Urothelium cell line (cell line): ENCODE measurements at regions not wholly inside any gene's neighbourhood (a gene's known extent, or its start where the extent isn't known, plus 50 kb on each side); places are given as distances from the start of the nearest gene placed in this dataset.
"Not testable (repeated sequence)": the region's sequence is repeated elsewhere in the genome, so short reads cannot be mapped to it uniquely, and the experiment has no call there.

Experiments used
- DNase-seq: peaks from one replicate; pipeline ENCODE4 v3.0.0; 2011; ENCODE audit warnings: low spot score, mixed read lengths
- FAIRE-seq: peaks from 2 replicates; lab custom pipeline; 2011; peaks lifted over from hg19 to GRCh38; lab: Jason Lieb, UNC

DNA sequence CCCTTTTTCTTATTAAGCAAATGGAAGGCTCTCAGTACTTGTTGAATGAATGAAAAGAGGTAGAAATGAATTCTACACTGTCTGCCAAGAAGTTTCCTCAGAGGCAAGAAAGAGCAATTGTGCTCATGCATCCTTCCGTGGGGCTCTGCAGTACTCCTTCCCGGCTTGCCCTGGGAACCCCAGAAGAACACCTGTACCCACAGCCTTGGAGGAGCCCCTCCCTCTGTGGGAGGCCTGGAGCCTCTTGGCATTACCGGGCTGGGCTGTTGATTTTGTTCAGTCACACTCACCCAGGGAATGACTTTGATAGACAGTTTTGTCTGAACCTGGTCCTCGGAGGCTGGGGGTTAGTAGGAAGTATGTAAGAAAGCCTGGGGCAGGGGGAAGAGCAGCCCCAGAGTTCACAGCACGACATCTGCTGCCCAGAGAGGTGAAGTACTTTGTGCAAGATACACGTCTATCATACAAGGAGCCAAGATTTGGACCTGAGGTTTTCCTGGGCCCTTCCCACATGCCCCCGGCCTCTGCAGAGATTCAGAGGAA lies 134.8 kb upstream of the GDF10 start:
- DNase-seq, result no peak

DNA sequence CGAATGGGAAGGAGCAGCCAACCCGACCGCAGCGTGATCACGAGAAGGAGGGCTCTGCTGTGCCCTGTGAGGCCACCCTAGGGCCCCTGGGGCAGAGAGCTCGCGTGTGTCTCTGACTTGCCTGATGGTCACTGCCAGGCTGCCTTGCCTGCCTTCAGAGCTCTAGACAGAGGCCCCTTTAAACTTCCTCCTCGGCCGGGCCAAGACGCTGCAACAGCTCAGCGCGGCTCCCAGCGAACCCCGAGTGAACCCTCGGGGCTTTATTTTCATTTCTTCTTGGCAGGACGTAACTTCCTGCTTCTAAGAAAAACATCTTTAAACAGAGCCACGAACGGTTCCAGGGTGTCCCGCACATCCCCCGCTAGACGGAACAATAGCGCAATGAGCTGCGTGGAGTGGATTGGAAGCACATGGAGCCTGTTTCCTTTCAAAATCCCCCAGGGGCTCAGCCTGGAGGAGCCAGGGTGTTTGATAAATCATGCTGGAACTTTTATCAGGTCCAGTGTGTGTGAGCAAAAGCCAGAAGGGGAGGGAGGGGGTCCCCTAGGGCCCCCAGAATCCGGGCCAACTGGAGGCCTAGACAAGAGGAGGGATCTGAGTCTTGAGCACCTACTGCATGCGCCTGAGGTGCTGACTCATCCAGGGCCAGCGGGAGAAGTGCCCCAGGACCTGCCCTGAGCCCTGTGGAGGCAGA lies 134.1 kb upstream of the GDF10 start:
- FAIRE-seq, result no peak
- DNase-seq, result no peak

More for the DNA sequence above, 134.8 kb upstream of the GDF10 start:
- no peak for FAIRE-seq

DNA sequence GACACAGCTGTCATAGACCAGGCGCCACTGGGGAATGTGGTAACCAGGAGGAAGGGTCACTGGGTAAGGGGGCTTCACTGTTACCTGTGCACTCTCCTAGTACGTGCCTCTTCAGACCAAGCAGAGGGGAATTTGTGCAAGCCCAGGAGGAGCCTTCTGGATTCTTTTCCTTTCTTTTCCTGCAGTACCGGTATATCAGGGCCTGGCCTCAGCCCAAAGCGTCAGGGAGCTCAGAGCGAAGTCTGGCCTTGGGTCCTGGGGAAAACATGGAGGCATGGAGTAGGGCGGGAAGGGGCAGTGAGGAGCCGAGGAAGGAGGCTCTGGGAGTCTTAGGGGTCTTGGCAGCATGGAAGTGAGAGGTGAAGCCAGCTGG lies 133.6 kb upstream of the GDF10 start:
- FAIRE-seq, result no peak

DNA sequence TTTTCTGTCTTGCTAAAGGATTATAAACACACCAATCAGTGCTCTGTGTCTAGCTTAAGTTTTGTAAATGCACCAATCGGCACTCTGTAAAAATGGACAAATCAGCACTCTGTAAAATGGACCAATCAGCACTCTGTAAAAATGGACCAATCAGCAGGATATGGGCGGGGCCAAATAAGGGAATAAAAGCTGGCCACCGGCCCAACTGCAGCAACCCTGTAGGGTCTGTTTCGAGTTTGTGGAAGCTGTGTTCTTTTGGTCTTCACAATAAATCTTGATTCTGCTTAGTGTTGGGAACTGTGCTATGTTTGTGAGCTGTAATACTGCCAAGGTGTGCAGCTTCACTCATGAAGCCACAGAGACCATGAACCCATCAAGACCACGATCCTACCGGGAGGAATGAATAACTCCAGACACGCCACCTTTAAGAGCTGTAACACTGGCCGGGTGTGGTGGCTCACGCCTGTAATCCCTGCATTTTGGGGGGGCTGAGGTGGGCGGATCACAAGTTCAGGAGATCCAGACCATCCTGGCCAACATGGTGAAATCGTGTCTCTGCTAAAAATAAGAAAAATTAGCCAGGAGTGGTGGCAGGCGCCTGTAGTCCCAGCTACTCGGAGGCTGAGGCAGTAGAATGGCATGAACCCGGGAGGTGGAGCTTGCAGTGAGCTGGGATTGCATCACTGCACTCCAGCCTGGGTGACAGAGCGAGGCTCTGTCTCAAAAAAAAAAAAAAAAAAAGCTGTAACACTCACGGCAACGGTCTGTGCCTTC lies 133.0 kb upstream of the GDF10 start:
- DNase-seq, FAIRE-seq: not testable (repeated sequence)

More for the DNA sequence above, 133.6 kb upstream of the GDF10 start:
- no peak for DNase-seq

DNA sequence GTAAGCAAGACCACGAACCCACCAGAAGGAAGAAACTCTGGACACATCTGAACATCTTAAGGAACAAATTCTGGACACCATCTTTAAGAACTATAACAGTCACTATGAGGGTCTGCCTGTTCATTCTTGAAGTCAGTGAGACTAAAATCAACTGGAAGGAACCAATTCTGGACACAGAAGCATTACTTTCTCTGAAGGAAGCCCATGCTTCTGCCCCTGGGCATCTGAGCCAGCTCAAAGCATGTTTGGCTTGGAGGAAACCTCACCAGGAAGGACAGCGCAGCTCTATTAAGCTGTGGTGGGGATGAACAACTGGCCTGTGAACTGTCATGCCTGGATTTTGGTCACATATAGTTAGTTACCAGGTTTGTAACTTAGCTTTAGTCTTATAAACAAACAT lies 132.4 kb upstream of the GDF10 start:
- DNase-seq, result no peak

DNA sequence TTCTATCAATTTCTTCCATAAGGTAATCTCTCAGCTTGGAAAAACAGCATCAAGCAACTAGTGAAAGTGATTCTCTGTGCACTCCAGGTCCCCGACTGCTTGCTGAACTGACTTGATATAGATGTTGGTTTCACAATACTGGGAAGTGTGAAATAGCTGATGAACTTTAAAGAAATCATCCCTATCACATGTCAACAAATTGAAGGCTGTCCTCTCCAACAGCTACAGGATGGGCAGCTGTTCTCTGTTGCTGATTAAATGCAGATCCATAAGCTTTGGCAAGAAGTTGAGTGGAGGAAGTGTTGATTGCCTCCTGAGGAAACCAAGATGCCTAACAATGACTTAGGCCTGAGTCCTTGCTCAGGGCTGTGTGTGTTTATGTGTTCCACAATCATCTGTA lies 130.4 kb upstream of the GDF10 start:
- FAIRE-seq (no peak), DNase-seq (no peak)

More for the DNA sequence above, 132.4 kb upstream of the GDF10 start:
- FAIRE-seq, result no peak

DNA sequence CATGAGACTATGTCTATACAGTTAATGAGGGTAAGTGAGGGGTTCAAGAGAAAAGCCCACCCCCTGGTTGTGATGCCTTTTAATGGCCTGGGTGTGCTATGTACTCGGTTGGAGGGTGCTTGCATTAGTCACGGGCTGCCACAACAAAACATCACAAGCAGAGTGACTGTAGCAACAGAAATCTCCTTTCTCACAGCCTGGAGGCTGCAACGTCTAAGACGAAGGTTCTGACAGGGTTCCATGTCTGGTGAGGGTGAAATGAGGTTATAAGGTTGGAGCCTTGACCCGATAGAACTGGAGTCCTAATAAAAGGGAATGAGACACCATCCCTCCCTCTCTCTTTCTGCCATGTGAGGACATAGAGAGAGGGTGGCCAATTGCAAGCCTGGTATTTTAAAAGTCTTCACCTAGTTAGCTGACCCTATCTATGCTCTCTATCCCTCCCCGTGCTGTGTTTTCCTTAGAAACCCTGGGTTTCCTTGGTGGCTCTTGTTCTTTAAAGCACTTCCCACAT lies 126.0 kb upstream of the GDF10 start:
- DNase-seq (no peak), FAIRE-seq (no peak)

DNA sequence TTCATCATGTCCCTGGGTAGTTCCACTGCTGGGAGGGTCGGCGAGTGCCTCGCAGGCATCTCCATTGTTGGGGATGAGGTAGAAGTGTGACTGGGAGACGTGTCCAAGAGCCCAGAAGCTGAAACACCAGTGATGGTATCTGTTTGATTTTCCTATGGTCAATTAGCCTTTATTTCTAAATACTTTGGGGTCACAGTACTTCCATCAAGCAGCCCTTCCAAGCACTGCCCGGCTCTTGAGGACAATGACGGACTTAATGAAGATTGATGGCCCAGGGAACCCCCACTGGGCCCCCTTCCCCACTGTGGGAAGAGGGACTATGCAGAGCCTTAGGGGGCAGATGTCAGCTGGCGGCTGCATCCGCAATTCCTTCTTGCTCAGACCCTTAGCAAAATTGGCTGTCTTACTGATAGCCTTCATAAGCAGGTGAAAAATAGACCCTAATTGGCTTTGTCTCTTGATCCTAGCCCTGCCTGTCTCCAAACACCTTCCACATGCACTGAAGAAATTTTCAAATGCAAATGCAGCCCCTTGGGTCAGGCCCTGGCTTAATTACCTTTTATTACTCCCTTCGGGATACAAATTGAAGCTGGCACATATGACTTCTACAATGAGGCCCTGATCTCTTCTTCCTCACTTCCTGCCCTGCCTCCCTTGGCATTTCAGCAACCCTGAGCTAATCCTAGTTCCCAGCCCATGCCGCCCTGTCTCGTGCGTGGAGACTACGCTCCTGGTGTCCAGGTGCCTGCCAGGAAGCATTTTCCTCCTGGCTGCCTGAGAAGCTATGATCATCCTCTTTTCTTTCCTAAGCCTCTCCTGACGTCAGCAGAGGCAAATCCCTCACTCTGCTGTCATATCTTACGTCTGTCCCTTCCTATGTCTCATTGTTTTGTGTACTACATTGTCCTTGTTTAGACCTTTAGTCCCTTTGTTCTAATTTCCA lies 124.5 kb upstream of the GDF10 start:
- no peak for FAIRE-seq
- DNase-seq, result no peak

DNA sequence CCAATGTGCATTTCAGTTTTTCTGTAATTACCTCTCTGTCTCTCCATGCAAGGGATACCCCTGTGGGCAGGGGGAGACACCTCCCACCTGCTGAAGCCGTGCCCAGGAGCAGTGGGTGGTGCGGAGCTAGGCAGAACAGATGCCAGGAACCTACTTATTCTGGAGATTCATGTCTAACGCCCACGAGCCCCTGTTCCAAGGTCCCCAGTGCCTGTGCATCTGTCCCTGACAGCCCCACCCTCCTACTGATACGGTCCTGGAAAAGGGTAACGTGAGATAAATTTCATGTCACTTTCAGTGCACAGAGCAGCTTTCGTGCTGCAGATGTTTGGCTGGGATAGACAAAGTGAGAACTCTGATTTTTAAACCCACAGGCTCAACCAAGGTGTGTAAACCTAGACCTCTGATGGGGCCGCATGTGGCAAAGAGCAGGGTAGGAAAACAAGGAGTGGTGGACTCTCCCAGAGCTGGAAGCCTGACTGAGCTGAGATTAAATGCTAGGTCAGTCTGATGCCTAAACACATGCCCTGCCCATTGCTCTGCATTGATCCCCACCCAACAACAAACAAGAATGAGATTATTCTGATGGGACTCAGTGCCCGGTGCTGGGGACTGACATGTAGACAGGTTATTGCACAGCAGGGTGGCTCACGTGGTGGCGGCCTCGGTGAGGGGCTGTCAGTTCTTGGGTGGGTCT lies 123.6 kb upstream of the GDF10 start:
- FAIRE-seq (no peak), DNase-seq (no peak)

DNA sequence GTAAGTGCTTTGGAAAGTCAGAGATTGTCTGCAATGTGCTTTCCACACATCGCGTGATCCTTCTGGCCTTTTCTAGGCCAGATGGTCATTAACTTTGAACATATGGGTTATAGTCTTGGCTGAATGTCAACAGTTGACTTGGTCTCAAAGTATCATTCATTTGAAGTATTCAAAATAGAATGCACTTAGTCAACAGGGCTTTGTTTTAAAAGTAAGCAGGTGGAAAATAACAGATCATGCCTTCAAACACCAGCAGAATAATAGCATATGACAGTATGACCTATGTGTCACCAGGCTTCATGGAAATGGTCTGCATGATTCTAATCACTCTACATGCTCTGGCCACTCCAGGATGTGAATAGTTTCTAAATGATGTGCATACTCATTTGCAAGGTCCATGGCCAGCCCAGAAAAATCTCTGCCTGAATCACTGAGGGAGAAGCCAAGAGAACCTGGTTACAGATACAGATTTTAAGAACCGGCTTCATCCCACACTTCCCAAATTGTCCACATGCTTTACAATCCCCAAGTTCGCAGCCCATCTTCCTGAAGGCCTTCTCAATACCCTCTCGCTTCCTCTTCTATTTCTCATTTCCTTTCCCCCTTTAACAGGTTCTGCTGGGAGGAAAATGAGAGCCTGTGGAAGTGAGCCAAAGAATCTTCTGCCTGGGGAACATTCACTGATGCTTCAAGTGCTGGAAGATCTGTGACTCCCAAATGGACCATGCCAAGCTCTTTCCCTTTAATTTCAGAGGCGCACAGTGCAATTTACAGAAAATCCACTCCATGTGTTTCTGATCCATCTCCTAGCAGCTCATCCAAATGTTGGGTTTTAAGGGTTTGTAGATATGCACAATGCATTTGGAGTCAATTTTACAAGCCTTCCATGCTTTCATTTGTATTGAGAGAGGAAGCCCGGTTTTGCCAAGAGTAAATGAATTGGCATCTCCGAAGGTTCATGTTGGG lies 122.8 kb upstream of the GDF10 start:
- FAIRE-seq (no peak), DNase-seq (no peak)

DNA sequence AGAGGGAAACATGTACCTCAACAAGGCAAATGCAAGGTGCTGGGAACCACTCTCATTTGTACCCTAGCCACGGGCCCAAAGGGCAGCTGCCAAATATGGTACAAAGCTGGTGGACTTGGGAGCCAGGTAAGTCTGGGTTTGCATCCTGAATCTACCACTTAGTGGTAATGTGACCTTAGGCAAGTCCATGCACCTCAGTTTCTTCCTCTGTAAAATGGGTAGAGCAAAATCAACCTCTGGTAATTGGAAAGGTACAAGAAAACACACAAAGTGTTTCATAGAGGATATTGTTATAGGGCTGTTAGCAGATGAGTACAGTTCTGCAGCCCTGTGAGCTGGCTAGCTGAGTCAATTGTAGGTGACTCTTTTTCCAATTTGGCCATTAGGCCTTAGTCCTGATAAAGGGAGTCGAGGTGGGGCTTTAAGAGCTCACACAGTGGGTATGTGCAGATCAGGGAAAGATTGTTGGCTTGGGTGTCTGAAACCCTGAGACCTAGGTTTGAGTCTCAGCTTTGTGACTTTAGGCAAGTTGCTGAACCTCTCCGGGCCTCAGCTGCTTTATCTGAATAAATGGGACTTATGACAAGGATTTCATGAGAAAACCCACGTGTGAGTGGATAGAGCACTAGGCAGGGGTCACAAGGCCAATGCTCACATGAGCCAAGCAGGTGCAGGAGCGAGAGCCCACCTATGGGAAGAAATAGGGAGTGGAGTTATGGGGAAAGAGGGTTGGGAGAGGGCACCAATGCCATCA lies 121.3 kb upstream of the GDF10 start:
- FAIRE-seq (no peak), DNase-seq (no peak)

DNA sequence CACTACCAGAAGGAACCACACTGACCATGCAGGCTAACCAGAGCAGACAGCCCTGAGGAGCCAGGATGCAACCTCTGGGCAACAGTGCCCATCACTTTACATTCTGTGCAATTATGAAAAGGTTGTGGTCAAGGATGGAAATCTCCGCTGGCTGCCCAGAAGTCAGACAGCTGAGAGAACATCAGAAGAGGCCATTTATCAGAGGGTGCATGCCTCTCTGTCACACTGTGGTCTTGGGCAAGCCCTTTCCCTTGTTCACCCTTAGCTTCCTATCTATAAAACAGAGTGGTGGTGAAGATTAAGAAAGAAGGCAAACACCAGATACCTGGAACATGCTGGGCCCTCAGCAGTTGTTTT lies 120.7 kb upstream of the GDF10 start:
- no peak for FAIRE-seq
- DNase-seq, result no peak

DNA sequence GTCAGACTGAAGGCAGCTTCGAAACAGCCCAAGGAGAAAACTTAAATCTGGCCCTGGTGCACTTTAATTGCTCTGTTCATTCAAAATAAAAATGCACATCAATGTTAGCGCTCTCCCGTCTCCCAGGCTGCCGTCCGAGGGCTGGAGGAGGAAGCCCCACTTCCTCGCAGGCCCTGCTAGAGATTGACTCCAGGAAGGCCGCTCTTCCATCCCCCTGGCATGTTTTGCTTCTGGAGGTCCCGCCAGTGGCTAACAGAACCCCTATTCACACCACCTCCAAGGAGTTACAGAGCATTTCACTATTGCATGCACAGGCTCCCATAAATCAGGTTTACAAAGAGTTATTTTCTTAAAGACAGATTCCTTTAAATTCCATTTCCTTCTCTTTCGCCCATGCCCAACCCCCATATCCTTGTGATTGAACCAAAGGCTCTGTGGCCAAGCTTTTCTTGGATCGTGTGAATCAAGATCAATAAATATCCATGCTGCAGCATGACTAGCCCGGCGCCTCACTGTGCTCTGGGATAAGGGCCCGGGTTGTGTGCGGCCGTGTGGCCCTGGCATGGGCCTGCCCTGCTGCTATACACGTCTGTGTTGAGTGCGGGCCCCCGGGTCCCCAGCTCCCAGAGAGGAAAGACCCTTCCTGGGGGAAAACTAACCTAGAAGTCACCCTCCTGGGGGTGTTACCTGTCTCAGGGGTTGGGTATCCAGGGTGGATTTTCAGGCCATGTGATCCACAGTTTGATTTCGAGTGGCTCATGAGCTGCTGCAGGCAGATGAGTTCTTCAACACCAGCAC lies 118.7 kb upstream of the GDF10 start:
- DNase-seq, result no peak
- no peak for FAIRE-seq

DNA sequence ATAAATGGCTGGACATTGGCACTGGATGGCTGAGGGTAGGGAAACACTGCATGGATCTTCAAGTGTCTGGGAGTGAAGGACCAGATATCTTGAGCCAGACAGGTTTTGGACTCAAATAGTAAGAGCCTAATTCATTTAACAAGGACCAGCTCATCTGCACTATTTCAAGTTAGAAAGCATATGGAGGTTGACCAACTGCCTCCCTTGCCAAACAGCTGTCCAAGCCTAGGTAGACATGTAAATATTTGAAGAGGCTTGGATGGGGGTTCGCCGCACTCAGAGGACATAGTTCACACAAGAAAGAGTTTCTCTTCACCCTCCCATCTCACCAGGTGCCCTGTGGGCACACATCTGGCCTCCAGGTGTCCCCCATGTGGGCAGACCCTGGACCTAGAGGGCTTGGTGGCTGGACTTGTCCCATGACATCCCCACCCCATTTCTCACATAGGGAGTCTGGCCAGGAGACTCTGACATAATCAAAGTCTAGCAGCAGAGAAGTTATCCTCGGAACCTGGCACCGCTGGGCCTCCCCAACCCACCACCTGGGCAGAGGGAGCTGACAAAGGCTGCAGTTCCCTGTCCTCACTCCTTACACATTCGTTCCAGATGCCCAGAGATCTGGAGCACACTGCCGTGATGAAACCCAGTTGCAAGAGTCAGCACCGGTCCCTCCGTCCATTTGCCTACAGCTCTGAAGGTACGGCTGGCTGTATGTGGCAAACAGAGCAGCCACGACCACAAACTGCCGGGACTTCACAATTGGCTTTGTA lies 116.9 kb upstream of the GDF10 start:
- DNase-seq (no peak), FAIRE-seq (no peak)

DNA sequence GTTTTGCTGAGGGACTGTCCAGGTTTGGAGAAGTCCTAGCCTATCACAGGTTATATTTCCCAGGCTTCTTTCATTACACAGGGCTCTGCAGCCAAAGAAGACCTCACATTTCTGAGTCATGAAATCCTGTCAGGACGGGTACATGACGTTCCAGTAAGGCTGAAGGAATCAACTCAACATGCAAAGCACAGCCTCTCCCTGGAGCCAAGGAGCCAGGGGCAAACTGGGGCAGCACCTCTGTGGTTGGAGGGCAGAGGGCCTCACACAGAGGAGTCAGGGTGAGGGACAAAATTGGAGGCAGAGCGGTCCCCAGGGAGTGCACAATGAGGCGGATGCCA lies 116.3 kb upstream of the GDF10 start:
- FAIRE-seq (no peak), DNase-seq (no peak)

DNA sequence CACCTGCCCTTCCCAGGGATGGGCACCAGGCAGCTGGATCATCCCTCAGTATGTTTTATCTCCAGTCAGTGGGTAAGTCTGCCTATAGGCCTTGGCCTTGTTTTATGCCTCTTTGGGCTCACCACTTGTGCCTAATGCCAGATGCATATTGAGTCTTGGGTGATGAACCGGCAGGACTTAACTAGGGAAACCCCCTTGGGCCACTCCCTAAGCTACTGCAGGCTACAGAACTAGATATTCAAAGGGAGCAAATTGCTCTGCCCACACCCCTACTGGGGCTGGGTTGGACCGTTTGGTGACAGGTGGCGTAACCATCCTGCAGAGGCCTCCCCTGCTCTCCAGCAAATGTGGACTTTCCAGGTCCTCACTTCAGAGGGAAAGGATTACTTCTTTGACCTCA lies 115.7 kb upstream of the GDF10 start:
- FAIRE-seq (no peak), DNase-seq (no peak)

DNA sequence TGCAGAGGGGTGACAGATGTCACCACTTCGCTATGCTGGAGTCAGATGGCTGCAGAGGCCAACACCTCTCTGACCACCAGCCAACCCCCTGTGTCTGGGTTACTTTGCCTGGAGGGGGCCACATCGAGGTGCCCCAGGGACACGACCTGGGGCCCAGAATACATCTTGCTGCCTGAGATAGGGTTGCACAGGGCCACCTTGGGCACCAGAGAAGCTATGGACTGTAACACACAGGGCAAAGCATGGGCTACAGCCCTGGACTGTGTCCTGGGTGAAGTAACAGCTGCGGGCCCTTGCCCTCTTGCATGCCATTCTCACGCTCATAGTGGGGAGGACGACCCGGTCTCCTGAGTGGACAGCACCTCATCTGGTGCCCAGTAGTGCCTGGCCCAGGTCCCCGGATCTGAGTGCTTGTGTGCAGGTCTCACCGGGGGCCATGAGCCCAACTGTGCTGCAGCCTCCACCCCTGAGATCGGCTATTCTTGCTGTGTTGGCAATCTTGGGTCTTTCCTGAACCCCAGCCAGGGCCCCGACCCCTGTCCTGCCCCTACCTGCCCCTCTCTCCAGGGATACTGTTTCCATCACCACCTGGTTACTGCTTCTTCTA lies 115.2 kb upstream of the GDF10 start:
- DNase-seq (no peak), FAIRE-seq (no peak)
